ENCODE measurements at regions not wholly inside any gene's neighbourhood (a gene's known extent, or its start where the extent isn't known, plus 50 kb on each side); places are given as distances from the start of the nearest gene placed in this dataset.

- no peak for DNase-seq (ENCODE audit: low read depth in 2 of 2)
Measured at GRCh38 chr5:74156728-74157383, 483.7 kb downstream of the ENC1 start.

- DNase-seq (ENCODE audit: low read depth in 2 of 2), result no peak
Measured at GRCh38 chr5:74155501-74155900, 485.0 kb downstream of the ENC1 start.

- no peak for DNase-seq (ENCODE audit: low read depth in 2 of 2)
Measured at GRCh38 chr5:74154526-74154925, 486.0 kb downstream of the ENC1 start.

- DNase-seq (ENCODE audit: low read depth in 2 of 2), result no peak
Measured at GRCh38 chr5:74153255-74153790, 487.2 kb downstream of the ENC1 start.

GRCh38 chr5:74152625-74153254 is 487.8 kb downstream of the ENC1 start:
- no peak for DNase-seq (ENCODE audit: low read depth in 2 of 2)

GRCh38 chr5:74152136-74152535 is 488.4 kb downstream of the ENC1 start:
- DNase-seq (ENCODE audit: low read depth in 2 of 2), result no peak

GRCh38 chr5:74149395-74149794 is 491.1 kb downstream of the ENC1 start:
- no peak for DNase-seq (ENCODE audit: low read depth in 2 of 2)

- DNase-seq (ENCODE audit: low read depth in 2 of 2), result no peak
Measured at GRCh38 chr5:74148321-74148720, 492.2 kb downstream of the ENC1 start.

- DNase-seq (ENCODE audit: low read depth in 2 of 2), result no peak
Measured at GRCh38 chr5:74146796-74147195, 493.7 kb downstream of the ENC1 start.

- no peak for DNase-seq (ENCODE audit: low read depth in 2 of 2)
Measured at GRCh38 chr5:74145951-74146350, 494.6 kb downstream of the ENC1 start.

GRCh38 chr5:74143721-74144330 is 496.7 kb downstream of the ENC1 start:
- no peak for DNase-seq (ENCODE audit: low read depth in 2 of 2)

- DNase-seq (ENCODE audit: low read depth in 2 of 2), result no peak
Measured at GRCh38 chr5:74143151-74143550, 497.4 kb downstream of the ENC1 start.

GRCh38 chr5:74141053-74141452 is 499.5 kb downstream of the ENC1 start:
- DNase-seq (ENCODE audit: low read depth in 2 of 2), result no peak

- DNase-seq (ENCODE audit: low read depth in 2 of 2), result no peak
Measured at GRCh38 chr5:74140409-74140808, 500.1 kb downstream of the ENC1 start.

GRCh38 chr5:74139589-74139988 is 500.9 kb downstream of the ENC1 start:
- DNase-seq (ENCODE audit: low read depth in 2 of 2), result no peak

- DNase-seq (ENCODE audit: low read depth in 2 of 2), result no peak
Measured at GRCh38 chr5:74138721-74139120, 501.8 kb downstream of the ENC1 start.

- DNase-seq (ENCODE audit: low read depth in 2 of 2), result no peak
Measured at GRCh38 chr5:74136276-74136825, 504.2 kb downstream of the ENC1 start.

GRCh38 chr5:74135033-74135432 is 505.5 kb downstream of the ENC1 start:
- no peak for DNase-seq (ENCODE audit: low read depth in 2 of 2)

GRCh38 chr5:74132485-74132884 is 506.5 kb downstream of the ARHGEF28 start:
- no peak for DNase-seq (ENCODE audit: low read depth in 2 of 2)

GRCh38 chr5:74131250-74131649 is 505.3 kb downstream of the ARHGEF28 start:
- DNase-seq (ENCODE audit: low read depth in 2 of 2), result no peak

- DNase-seq (ENCODE audit: low read depth in 2 of 2), result no peak
Measured at GRCh38 chr5:74130155-74130897, 504.3 kb downstream of the ARHGEF28 start.

Data from stimulated activated CD8-positive, alpha-beta memory T cell treated with anti-CD3 and anti-CD28 coated beads, Interleukin-7, amount 100 ng/mL, for 4 hours (primary cell).